ENCODE measurements at regions not wholly inside any gene's neighbourhood (a gene's known extent, or its start where the extent isn't known, plus 50 kb on each side); places are given as distances from the start of the nearest gene placed in this dataset.

DNA sequence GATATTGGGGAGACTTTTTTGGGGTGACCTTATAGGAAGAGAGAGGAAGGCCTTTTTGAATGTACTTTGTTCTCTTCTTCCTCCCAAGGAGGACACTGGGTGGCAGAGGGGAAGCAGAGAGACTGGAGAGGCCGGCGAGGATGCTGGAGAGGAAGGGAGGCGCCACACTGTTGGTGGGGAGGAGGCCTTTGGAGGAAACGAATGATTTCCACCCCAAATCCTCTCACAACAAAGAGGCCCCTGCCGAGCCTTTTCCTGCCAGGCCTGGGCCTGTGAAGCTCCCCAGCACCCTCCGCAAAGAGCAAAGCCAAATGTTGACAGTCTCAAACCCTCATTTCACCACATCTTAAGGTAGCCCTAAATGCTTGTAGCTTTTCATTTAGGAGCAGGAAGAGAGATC lies 59.0 kb upstream of the UPP2 start:
- TF ChIP-seq, protein P1, sequence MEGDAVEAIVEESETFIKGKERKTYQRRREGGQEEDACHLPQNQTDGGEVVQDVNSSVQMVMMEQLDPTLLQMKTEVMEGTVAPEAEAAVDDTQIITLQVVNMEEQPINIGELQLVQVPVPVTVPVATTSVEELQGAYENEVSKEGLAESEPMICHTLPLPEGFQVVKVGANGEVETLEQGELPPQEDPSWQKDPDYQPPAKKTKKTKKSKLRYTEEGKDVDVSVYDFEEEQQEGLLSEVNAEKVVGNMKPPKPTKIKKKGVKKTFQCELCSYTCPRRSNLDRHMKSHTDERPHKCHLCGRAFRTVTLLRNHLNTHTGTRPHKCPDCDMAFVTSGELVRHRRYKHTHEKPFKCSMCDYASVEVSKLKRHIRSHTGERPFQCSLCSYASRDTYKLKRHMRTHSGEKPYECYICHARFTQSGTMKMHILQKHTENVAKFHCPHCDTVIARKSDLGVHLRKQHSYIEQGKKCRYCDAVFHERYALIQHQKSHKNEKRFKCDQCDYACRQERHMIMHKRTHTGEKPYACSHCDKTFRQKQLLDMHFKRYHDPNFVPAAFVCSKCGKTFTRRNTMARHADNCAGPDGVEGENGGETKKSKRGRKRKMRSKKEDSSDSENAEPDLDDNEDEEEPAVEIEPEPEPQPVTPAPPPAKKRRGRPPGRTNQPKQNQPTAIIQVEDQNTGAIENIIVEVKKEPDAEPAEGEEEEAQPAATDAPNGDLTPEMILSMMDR (IDR thresholded peaks at IDR 0.05; ENCODE audit: insufficient read depth, low read length): no peak
- TF ChIP-seq SPI1 (IDR thresholded peaks at IDR 0.05; ENCODE audit: borderline replicate concordance, low read depth) (no peak), GABPA (IDR thresholded peaks at IDR 0.05; ENCODE audit: low read depth) (no peak), REST (IDR thresholded peaks at IDR 0.05; ENCODE audit: insufficient replicate concordance, low read depth) (no peak)

Data from HL-60 (cell line).